HG03442 (cell line): ENCODE measurements at regions not wholly inside any gene's neighbourhood (a gene's known extent, or its start where the extent isn't known, plus 50 kb on each side); places are given as distances from the start of the nearest gene placed in this dataset.

ENCODE experiments used
- ATAC-seq: cut with Tn5 transposase; IDR thresholded peaks from one replicate; pipeline ENCODE4 v1.9.1; 2021; ENCODE audit warnings: mild to moderate bottlenecking, moderate library complexity; ENCODE audit not compliant: unreplicated experiment

- ATAC-seq, result no peak
Observed at GRCh38 chr6:170162775-170163404, 128.0 kb downstream of the DLL1 start.

- no peak for ATAC-seq
Observed at GRCh38 chr6:170162011-170162774, 128.7 kb downstream of the DLL1 start.

- ATAC-seq, result no peak
Observed at GRCh38 chr6:170160628-170161611, 130.0 kb downstream of the DLL1 start.

GRCh38 chr6:170160031-170160627 is 130.7 kb downstream of the DLL1 start:
- ATAC-seq, result no peak

- no peak for ATAC-seq
Observed at GRCh38 chr6:170159022-170159965, 131.6 kb downstream of the DLL1 start.

GRCh38 chr6:170158296-170159021 is 132.4 kb downstream of the DLL1 start:
- ATAC-seq, result no peak

GRCh38 chr6:170157567-170158218 is 133.2 kb downstream of the DLL1 start:
- ATAC-seq, result no peak

GRCh38 chr6:170156448-170157375 is 134.2 kb downstream of the DLL1 start:
- no peak for ATAC-seq

GRCh38 chr6:170155464-170156196 is 135.2 kb downstream of the DLL1 start:
- no peak for ATAC-seq

- no peak for ATAC-seq
Observed at GRCh38 chr6:170153436-170154319, 137.2 kb downstream of the DLL1 start.

GRCh38 chr6:170152989-170153388 is 137.9 kb downstream of the DLL1 start:
- ATAC-seq, result no peak

- no peak for ATAC-seq
Observed at GRCh38 chr6:170152124-170152926, 138.6 kb downstream of the DLL1 start.

GRCh38 chr6:170151804-170152123 is 139.1 kb downstream of the DLL1 start:
- no peak for ATAC-seq

GRCh38 chr6:170151321-170151771 is 139.5 kb downstream of the DLL1 start:
- no peak for ATAC-seq

GRCh38 chr6:170150590-170150945 is 140.3 kb downstream of the DLL1 start:
- no peak for ATAC-seq
